ENCODE measurements at regions not wholly inside any gene's neighbourhood (a gene's known extent, or its start where the extent isn't known, plus 50 kb on each side); places are given as distances from the start of the nearest gene placed in this dataset.

- no peak for DNase-seq (ENCODE audit: low read depth)
- H3K4me3 ChIP-seq (ENCODE audit: low read depth, low read length), result no peak overlapping the region
- TF ChIP-seq, protein P1, sequence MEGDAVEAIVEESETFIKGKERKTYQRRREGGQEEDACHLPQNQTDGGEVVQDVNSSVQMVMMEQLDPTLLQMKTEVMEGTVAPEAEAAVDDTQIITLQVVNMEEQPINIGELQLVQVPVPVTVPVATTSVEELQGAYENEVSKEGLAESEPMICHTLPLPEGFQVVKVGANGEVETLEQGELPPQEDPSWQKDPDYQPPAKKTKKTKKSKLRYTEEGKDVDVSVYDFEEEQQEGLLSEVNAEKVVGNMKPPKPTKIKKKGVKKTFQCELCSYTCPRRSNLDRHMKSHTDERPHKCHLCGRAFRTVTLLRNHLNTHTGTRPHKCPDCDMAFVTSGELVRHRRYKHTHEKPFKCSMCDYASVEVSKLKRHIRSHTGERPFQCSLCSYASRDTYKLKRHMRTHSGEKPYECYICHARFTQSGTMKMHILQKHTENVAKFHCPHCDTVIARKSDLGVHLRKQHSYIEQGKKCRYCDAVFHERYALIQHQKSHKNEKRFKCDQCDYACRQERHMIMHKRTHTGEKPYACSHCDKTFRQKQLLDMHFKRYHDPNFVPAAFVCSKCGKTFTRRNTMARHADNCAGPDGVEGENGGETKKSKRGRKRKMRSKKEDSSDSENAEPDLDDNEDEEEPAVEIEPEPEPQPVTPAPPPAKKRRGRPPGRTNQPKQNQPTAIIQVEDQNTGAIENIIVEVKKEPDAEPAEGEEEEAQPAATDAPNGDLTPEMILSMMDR (conservative IDR thresholded peaks at IDR 0.05; ENCODE audit: low read depth, low read length), result no peak
Measured at GRCh38 chr12:45646851-45647581, 82.5 kb upstream of the ARID2 start.

DNA sequence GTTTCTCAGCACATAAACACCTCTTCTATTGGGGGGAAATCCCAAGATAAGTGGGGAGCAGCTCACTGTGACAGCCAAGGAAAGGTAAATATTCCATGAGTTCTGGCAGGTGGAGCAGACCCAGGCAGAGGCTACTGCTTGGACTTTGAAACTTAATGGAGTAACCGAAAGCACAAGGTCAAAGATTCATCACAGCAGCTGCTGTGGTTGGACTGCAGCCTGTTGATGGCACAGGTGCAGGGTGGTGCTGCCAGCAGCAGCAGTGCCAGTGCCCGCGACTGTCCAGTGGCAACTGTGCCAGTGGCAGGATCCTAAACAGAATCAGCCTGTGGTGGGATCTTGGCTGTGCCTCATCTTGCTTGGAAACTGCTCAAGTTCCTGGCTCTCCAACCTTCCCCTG, 81.4 kb upstream of the ARID2 start:
- no peak overlapping the region for H3K4me3 ChIP-seq (ENCODE audit: low read depth, low read length)
- no peak for DNase-seq (ENCODE audit: low read depth)
- TF ChIP-seq, protein P1 (conservative IDR thresholded peaks at IDR 0.05; ENCODE audit: low read depth, low read length), result no peak

DNA sequence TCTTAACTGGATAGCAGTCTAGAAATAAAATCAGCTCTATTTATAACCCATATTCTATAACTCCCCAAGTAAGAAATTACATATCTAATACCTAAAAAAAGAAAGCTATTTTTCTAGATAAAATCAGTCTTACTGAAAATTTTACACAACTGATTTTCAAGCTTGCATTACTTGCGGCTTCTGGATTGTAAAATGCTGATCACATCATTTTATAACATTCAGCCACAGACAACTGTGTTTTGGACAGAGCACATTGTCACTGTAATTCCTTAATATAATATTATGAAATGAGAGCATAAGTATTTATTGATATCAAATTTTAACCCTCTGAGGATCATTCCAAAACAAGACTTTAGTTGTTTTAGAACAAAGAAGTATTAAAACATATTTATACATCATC, 78.5 kb upstream of the ARID2 start:
- DNase-seq (ENCODE audit: low read depth), result no peak
- TF ChIP-seq, protein P1 (conservative IDR thresholded peaks at IDR 0.05; ENCODE audit: low read depth, low read length), result no peak
- no peak overlapping the region for H3K4me3 ChIP-seq (ENCODE audit: low read depth, low read length)

DNA sequence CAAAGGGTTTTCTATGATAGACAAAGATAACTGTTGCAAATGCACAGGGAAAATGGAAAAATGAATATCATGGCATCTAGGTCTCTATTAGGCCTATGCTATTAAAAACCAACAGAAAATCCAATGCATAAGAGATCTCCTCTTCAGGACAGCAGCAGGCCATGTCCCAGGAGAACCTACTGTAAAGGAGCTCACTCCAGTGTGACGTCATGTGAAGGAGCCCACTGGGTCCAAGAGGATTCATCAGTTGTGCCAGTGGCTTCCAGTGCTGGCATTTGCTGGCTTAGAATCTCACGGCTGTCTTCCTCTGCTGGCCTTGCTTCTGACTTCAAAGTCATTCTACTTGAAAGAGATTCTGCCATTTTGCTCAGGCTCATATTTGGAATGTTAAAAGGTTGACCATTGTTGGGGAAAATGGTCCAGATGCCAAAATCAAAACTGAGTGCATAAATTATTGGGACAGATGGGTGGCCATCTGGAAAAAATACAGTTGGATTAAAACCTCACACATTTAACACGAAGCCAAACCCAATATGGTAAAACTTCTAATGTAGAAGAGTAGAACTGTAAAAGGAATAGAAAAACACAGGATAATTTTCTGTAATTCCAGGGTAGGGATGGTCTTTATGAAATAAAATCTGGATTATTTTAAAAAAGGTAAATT, 75.4 kb upstream of the ARID2 start:
- no peak overlapping the region for H3K4me3 ChIP-seq (ENCODE audit: low read depth, low read length)
- no peak for DNase-seq (ENCODE audit: low read depth)
- TF ChIP-seq, protein P1 (conservative IDR thresholded peaks at IDR 0.05; ENCODE audit: low read depth, low read length), result no peak

- TF ChIP-seq, protein P1 (conservative IDR thresholded peaks at IDR 0.05; ENCODE audit: low read depth, low read length), result no peak
- DNase-seq (ENCODE audit: low read depth), result no peak
- no peak overlapping the region for H3K4me3 ChIP-seq (ENCODE audit: low read depth, low read length)
Measured at GRCh38 chr12:45655186-45655585, 74.3 kb upstream of the ARID2 start.

DNA sequence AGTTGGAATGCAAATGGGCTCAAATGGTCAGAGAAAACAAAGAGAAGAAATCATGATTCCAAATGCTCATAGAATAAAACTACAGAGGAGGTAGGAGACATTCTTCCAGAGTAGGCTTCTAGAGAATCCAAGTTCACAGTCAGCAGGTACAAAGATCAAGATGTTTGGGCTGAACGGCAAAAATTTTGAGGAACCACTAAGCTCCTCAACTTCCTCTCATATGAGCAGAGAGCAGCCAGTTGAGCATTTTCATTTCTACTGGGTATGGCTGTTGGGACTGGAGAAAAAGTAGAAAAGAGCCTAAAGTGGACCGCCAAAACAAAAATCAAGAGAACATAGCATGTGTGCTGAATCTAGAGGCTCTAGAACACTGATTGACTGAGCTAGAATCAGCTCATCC, 73.8 kb upstream of the ARID2 start:
- TF ChIP-seq, protein P1 (conservative IDR thresholded peaks at IDR 0.05; ENCODE audit: low read depth, low read length), result no peak
- H3K4me3 ChIP-seq (ENCODE audit: low read depth, low read length), result no peak overlapping the region
- no peak for DNase-seq (ENCODE audit: low read depth)

- TF ChIP-seq, protein P1 (conservative IDR thresholded peaks at IDR 0.05; ENCODE audit: low read depth, low read length), result no peak
- no peak overlapping the region for H3K4me3 ChIP-seq (ENCODE audit: low read depth, low read length)
- no peak for DNase-seq (ENCODE audit: low read depth)
Measured at GRCh38 chr12:45658020-45658419, 71.5 kb upstream of the ARID2 start.
